Activated effector memory CD4-positive, alpha-beta T cell treated with Interleukin-2 at 50 U/mL for 16 hours (primary cell): ENCODE measurements at regions not wholly inside any gene's neighbourhood (a gene's known extent, or its start where the extent isn't known, plus 50 kb on each side); places are given as distances from the start of the nearest gene placed in this dataset.

Experiments
- DNase-seq: peaks from one replicate; pipeline ENCODE4 v3.0.0-alpha.2; 2020

- DNase-seq, result no peak
Observed at GRCh38 chr6:137434640-137435039, 59.6 kb downstream of the OLIG3 start.

GRCh38 chr6:137432054-137432611 is 62.1 kb downstream of the OLIG3 start:
- DNase-seq, result no peak

- no peak for DNase-seq
Observed at GRCh38 chr6:137430954-137431353, 63.2 kb downstream of the OLIG3 start.

GRCh38 chr6:137427656-137428290 is 66.4 kb downstream of the OLIG3 start:
- no peak for DNase-seq

- no peak for DNase-seq
Observed at GRCh38 chr6:137426007-137426689, 68.0 kb downstream of the OLIG3 start.

- DNase-seq, result no peak
Observed at GRCh38 chr6:137424251-137424650, 69.9 kb downstream of the OLIG3 start.

- DNase-seq, result no peak
Observed at GRCh38 chr6:137423451-137424168, 70.6 kb downstream of the OLIG3 start.

- no peak for DNase-seq
Observed at GRCh38 chr6:137417396-137417795, 76.8 kb downstream of the OLIG3 start.

- DNase-seq, result no peak
Observed at GRCh38 chr6:137416376-137417109, 77.7 kb downstream of the OLIG3 start.

GRCh38 chr6:137415834-137416190 is 78.4 kb downstream of the OLIG3 start:
- no peak for DNase-seq

GRCh38 chr6:137415127-137415833 is 78.9 kb downstream of the OLIG3 start:
- DNase-seq, result peak; percentile 59

GRCh38 chr6:137414599-137414998 is 79.6 kb downstream of the OLIG3 start:
- DNase-seq, result no peak

- DNase-seq, result no peak
Observed at GRCh38 chr6:137413482-137413881, 80.7 kb downstream of the OLIG3 start.

- DNase-seq, result no peak
Observed at GRCh38 chr6:137412562-137412961, 81.6 kb downstream of the OLIG3 start.

- no peak for DNase-seq
Observed at GRCh38 chr6:137409266-137409777, 84.9 kb downstream of the OLIG3 start.

- DNase-seq, result no peak
Observed at GRCh38 chr6:137407816-137408215, 86.4 kb downstream of the OLIG3 start.

- DNase-seq, result no peak
Observed at GRCh38 chr6:137405806-137406205, 88.4 kb downstream of the OLIG3 start.

- no peak for DNase-seq
Observed at GRCh38 chr6:137403855-137404254, 90.3 kb downstream of the OLIG3 start.

- no peak for DNase-seq
Observed at GRCh38 chr6:137403443-137403842, 90.8 kb downstream of the OLIG3 start.

GRCh38 chr6:137402143-137402680 is 92.0 kb downstream of the OLIG3 start:
- DNase-seq, result no peak

GRCh38 chr6:137401088-137401487 is 93.1 kb downstream of the OLIG3 start:
- DNase-seq, result no peak

- DNase-seq, result no peak
Observed at GRCh38 chr6:137399881-137400443, 94.2 kb downstream of the OLIG3 start.
